ENCODE measurements at regions not wholly inside any gene's neighbourhood (a gene's known extent, or its start where the extent isn't known, plus 50 kb on each side); places are given as distances from the start of the nearest gene placed in this dataset.
A peak's percentile ranks its signal among the peaks of the same experiment; 100 is the strongest.

DNA sequence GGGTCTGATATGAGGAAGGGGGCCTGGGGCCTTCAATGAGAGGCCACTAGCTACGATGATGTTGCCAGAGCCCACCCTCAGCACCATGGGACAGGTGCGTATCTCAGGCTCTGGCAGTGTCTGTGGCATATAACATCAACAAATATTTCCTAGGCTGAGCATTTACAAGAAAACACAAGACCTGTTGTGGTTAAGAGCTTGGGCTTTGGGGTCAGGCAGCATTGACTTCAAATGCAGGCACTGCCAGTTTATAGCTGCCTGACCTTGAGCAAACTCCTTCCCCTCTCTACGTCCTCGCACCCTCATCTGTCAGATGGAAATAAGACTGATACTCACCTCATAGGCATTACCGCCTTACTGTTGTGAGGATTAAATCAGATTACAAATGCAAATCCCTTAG lies 156.0 kb downstream of the KATNAL1 start:
- no peaks in the 10 kb centered on the region for H3K9me3 ChIP-seq (replicated peaks)
- H3K36me3 ChIP-seq: no peaks in the 10 kb centered on the region
- no peak overlapping the region for H3K27ac ChIP-seq
- no peaks in the 10 kb centered on the region for H3K27me3 ChIP-seq (replicated peaks)
- H3K4me1 ChIP-seq (replicated peaks): peaks cover 19% of the 10 kb centered on the region
- DNase-seq (ENCODE audit: low read depth in 1 of 2, low spot score in 2 of 2): no peak
- H3K4me3 ChIP-seq: no peak overlapping the region

DNA sequence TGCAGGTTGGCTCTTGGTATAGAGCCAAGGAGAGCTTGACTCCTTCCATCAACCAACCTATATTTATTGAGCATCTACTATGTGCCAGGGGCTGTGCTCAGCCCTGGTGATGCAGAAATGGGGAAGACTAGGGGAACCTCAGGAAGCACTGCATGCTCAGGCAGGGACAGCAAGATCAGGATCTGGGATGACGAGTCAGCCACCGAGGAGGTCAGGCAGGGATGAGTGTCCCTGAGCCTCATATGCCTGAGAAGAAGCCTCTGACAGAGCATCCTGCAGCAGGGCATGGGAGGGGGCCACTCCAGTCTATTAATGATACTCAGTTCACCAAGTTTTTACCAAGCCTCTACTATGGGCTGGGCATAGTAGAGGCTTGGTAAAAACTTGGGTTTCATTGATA lies 158.1 kb downstream of the KATNAL1 start:
- Histone ChIP-seq H3K36me3 (no peaks in the 10 kb centered on the region), H3K4me3 (no peak overlapping the region), H3K9me3 (replicated peaks) (0 out of 2 replicates have a peak, but pooled peaks cover 1% of the 10 kb centered on the region), H3K27ac (no peak overlapping the region), H3K4me1 (replicated peaks) (peaks cover 10% of the 10 kb centered on the region), H3K27me3 (replicated peaks) (no peaks in the 10 kb centered on the region)
- no peak for DNase-seq (ENCODE audit: low read depth in 1 of 2, low spot score in 2 of 2)

DNA sequence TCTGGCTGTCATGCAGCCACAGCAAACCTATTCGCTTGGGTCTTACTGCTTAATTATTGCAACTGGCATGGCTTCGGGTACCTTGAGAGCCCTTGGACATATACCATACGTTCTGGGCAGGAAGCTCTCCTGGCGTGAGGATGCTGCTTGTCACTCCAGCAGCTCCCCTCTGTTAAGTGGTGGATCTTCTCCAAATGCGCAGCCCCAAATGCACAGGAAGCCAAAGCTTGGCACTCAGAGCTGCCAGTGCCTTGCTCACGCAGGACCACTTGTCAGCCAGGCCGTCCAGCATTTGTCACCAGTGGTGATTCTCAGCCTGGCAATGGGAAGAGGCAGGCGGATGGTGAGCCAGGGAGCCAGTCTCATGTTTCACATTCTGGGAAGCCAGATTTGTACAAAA lies 158.6 kb downstream of the KATNAL1 start:
- H3K4me1 ChIP-seq (replicated peaks): peaks cover 10% of the 10 kb centered on the region
- DNase-seq (ENCODE audit: low read depth in 1 of 2, low spot score in 2 of 2): no peak
- H3K36me3 ChIP-seq: no peaks in the 10 kb centered on the region
- no peaks in the 10 kb centered on the region for H3K27me3 ChIP-seq (replicated peaks)
- H3K9me3 ChIP-seq (replicated peaks): 0 out of 2 replicates have a peak, but pooled peaks cover 2% of the 10 kb centered on the region
- no peak overlapping the region for H3K4me3 ChIP-seq
- no peak overlapping the region for H3K27ac ChIP-seq

DNA sequence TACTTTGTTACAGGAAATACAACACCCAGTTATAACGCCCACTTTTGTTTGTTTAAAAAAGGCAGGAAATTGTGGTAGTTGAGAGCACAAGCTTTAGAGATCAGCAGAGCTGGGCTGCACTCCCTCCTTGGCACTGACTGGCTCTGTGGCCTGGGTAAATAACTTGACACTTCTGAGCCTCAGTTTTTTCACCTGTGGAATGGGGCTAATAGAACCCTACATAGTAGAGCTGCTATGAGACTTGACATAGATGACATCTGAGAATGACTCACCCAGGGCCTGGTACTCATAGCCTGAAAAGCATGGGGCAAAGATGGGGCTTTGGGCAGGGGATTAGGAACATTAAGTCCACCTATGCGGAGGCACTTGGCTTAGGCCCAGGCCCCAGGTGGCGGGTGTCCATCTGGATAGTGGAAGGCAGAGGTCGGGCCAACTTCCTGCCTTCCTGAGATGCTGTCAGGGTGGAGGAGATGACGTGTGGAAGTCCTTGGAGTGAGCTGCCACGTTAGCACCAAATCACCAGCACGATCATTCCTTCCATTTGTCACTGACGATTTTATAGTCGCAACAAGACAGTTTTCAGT lies 159.1 kb downstream of the KATNAL1 start:
- no peak for DNase-seq (ENCODE audit: low read depth in 1 of 2, low spot score in 2 of 2)
- H3K27ac ChIP-seq: no peak overlapping the region
- no peak overlapping the region for H3K4me3 ChIP-seq
- 0 out of 2 replicates have a peak, but pooled peaks cover 2% of the 10 kb centered on the region for H3K9me3 ChIP-seq (replicated peaks)
- no peaks in the 10 kb centered on the region for H3K36me3 ChIP-seq
- H3K4me1 ChIP-seq (replicated peaks): peaks cover 13% of the 10 kb centered on the region
- no peaks in the 10 kb centered on the region for H3K27me3 ChIP-seq (replicated peaks)

DNA sequence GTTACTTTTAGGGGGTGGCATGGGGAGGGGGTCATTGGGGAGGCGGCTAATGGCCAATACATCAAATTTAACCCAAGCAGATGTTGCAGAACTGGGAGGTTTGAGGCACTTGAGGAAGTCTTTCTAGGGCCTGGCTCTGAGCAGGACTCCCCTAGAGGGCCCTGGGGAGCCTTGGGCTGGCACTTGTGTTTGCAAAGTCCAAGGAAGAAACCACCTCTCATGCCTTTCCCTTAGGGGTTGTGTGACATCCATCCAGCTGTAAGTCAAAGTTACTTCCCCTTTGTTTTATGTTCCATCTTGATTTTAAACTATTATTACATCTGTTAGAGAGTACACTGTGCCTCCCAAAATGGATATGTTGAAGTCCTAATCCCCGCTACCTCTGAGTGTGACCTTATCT lies 159.9 kb downstream of the KATNAL1 start:
- DNase-seq (ENCODE audit: low read depth in 1 of 2, low spot score in 2 of 2): no peak
- H3K27me3 ChIP-seq (replicated peaks): no peaks in the 10 kb centered on the region
- H3K9me3 ChIP-seq (replicated peaks): 0 out of 2 replicates have a peak, but pooled peaks cover 2% of the 10 kb centered on the region
- H3K36me3 ChIP-seq: no peaks in the 10 kb centered on the region
- H3K4me1 ChIP-seq (replicated peaks): peaks cover 22% of the 10 kb centered on the region
- H3K4me3 ChIP-seq: no peak overlapping the region
- no peak overlapping the region for H3K27ac ChIP-seq

DNA sequence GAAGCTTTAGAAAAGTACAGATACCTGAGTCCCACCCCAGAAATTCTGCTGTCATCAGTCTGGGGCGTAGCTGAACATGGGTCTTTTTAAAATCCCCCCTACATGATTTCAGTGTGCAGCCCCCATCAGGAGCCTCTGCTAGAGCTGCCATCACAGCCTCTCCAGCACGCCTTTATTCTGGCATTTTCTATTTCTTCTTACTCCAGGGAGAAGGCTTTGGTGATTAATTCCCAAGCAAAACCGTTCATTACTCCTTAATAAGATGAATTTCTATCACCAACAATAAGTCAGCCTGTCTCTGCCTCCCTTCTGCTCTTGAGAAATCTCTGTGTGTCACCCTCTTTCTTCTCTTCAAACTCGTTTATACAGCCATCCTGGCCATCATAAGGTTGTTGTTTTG lies 160.3 kb downstream of the KATNAL1 start:
- H3K27me3 ChIP-seq (replicated peaks): no peaks in the 10 kb centered on the region
- DNase-seq (ENCODE audit: low read depth in 1 of 2, low spot score in 2 of 2): no peak
- no peak overlapping the region for H3K27ac ChIP-seq
- H3K4me1 ChIP-seq (replicated peaks): peaks cover 26% of the 10 kb centered on the region
- H3K36me3 ChIP-seq: no peaks in the 10 kb centered on the region
- H3K4me3 ChIP-seq: no peak overlapping the region
- H3K9me3 ChIP-seq (replicated peaks): 0 out of 2 replicates have a peak, but pooled peaks cover 2% of the 10 kb centered on the region

DNA sequence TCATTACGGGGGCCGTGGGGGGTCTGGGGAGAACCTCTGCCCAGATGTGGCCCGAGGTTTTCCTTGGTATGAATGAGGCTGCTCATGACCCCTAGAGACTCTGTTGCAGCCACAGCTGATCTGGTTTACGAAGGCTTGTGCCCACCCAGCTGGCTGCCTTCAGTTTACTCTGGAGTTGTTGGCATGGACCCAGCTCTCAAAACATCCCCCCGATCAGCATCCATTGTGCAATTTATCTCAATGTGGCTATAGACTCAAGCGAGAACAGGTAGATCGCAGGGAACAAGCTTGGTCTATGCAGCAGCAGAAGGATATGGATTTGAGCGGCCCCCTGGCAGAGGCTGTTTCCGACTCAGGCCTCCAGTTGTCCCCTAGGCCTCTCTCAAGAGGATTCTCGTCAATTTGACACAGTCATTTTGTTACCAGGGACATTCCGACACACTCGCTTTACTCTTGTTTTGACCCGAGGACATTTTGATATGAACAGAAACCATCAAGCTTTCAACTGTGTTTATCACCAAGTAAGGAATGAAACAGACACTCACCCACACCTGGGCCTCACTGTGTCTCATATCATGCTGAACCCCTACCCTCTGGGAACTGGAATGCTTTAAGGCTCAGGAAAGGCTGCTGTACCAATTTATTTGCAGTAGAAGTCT lies 161.5 kb downstream of the KATNAL1 start:
- Histone ChIP-seq H3K27ac (no peak overlapping the region), H3K4me3 (no peak overlapping the region), H3K9me3 (replicated peaks) (0 out of 2 replicates have a peak, but pooled peaks cover 2% of the 10 kb centered on the region), H3K27me3 (replicated peaks) (no peaks in the 10 kb centered on the region), H3K36me3 (no peaks in the 10 kb centered on the region), H3K4me1 (replicated peaks) (peaks cover 31% of the 10 kb centered on the region)
- DNase-seq (ENCODE audit: low read depth in 1 of 2, low spot score in 2 of 2): no peak

DNA sequence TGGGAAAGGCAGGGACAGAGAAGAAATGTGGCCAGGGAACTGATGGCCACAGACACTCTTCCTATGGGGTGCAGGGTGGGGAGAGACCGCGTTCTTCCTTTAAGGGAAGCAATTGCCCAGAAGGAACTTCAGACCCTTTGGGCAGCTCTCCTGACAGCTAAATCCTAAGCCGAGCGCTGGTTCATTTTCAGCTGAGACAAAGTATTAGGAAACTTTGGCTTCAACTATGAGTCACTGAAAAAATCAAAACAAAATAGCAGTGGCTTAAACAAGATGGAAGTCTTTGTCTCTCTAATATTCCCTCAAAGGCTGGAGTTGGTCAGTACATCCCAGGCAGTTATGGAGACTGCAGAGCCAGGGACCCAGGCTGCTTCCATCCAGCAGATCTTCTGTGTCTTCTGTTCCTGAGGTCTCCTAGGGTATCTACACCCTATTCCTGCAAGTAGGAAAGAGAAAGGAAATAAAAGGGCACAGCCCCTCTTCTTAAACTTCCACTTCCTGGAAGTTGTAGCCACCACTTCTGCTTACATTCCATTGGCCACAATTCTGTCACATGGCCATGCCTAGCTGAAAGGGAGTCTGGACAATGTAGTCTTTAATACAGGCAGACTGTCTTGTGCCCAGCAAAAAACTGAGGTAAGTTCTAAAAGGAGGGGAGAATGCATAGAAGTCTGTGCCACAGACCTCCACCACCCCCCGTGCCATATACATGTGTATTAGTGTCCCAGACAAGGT lies 163.5 kb downstream of the KATNAL1 start:
- H3K9me3 ChIP-seq (replicated peaks): 0 out of 2 replicates have a peak, but pooled peaks cover 2% of the 10 kb centered on the region
- H3K4me3 ChIP-seq: no peak overlapping the region
- peak in 1 of 2 experiments; percentile 34 for DNase-seq (ENCODE audit: low read depth in 1 of 2, low spot score in 2 of 2)

DNA sequence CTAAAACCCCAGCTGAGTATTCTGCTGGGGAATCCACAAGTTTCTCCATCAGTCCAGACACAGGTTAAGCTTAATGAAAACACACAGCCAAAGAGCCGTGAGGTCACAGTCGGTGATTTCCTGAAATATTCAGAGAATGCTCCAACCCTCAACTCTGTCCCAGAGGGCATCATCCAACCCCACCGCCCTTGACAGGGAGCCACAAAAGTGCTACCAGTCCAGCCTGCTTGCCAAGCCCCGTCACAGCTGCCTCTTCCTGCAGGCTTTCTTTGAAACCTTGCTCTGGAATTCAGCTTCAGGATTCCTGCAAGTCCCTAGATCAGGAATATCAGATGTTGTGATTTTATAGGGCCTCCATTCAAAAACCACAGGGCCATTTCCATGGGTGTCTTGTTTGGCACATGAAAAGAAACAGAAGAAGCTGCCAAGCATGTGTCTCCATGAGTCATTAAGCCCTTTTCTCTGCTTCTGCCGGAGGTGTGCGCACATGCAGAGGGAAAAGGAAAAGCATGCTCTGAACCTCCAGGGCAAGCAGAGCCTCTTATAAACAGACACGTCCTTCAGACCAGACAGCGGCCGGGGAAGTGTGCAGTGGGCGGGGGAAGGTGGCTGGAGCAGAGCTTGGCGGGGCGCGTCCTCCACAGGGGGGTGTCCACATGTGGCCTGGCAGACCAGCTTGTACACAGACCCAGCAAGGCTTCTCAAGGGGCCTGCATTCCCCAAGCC lies 164.7 kb downstream of the KATNAL1 start:
- 0 out of 2 replicates have a peak, but pooled peaks cover 2% of the 10 kb centered on the region for H3K9me3 ChIP-seq (replicated peaks)
- peaks cover 40% of the 10 kb centered on the region for H3K4me1 ChIP-seq (replicated peaks)
- no peaks in the 10 kb centered on the region for H3K27me3 ChIP-seq (replicated peaks)
- H3K36me3 ChIP-seq: no peaks in the 10 kb centered on the region
- H3K4me3 ChIP-seq: no peak overlapping the region
- H3K27ac ChIP-seq: peak overlapping the region; percentile 67
- DNase-seq (ENCODE audit: low read depth in 1 of 2, low spot score in 2 of 2): peak; percentile 86 to 89

More for the DNA sequence above, 163.5 kb downstream of the KATNAL1 start:
- Histone ChIP-seq H3K27ac (peak overlapping the region; percentile 67), H3K4me1 (replicated peaks) (peaks cover 31% of the 10 kb centered on the region), H3K27me3 (replicated peaks) (no peaks in the 10 kb centered on the region), H3K36me3 (no peaks in the 10 kb centered on the region)

DNA sequence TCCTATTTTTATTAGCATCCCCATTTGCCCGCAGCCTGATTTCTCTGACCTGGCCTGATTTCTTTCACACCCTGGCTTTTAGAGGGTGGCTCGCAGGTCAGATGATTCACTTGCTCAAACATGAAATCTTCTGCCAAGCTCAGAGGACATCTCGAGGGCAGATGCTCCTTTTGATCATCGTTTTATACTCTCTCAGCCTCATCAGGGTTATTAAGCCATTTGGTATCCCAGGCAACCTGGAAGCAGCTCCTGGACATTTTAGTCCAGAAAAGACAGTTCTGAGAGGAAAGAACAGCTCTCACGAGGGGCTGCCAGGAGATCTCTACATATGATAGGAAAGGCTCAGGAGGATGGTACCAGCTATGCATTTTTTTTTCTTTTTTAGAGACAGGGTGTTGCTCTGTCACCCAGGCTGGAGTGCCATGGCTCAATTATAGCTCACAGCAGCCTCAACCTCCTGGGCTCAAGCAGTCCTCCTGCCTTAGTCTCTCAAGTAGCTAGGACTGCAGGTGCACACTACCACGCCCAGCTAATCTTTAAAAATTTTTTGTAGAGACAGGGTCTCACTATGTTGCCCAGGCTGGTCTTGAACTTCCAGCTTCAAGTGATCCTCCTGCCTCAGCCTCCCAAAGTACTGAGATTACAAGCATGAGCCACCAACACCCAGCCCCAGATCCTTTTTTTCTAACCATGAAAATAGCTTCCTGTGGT lies 165.4 kb downstream of the KATNAL1 start:
- Histone ChIP-seq H3K4me3 (no peak overlapping the region), H3K4me1 (replicated peaks) (peaks cover 43% of the 10 kb centered on the region), H3K36me3 (no peaks in the 10 kb centered on the region), H3K27me3 (replicated peaks) (no peaks in the 10 kb centered on the region), H3K27ac (peak overlapping the region; percentile 67), H3K9me3 (replicated peaks) (0 out of 2 replicates have a peak, but pooled peaks cover 2% of the 10 kb centered on the region)
- no peak for DNase-seq (ENCODE audit: low read depth in 1 of 2, low spot score in 2 of 2)

DNA sequence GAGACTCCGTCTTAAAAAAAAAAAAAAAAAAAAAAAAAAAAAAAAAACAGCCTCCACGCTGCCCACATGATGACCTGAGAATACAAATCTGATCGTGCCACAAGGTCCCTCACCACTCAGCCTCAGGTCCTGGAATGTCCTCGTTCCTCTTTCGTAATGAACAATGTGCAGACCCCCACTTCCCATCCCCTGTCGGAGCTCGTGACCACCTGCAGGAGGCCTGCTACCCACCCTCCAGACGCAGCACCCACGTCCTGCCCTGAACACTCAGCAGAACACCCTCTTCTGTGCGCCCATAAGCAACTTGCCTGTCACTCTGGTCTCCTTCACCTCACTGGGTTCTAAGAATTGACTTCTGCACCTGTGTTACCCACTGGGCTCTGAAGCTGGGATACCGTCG lies 166.4 kb downstream of the KATNAL1 start:
- H3K27ac ChIP-seq: no peak overlapping the region
- H3K4me1 ChIP-seq (replicated peaks): peaks cover 43% of the 10 kb centered on the region
- 0 out of 2 replicates have a peak, but pooled peaks cover 2% of the 10 kb centered on the region for H3K9me3 ChIP-seq (replicated peaks)
- no peak overlapping the region for H3K4me3 ChIP-seq
- H3K27me3 ChIP-seq (replicated peaks): no peaks in the 10 kb centered on the region
- DNase-seq (ENCODE audit: low read depth in 1 of 2, low spot score in 2 of 2): no peak
- no peaks in the 10 kb centered on the region for H3K36me3 ChIP-seq

DNA sequence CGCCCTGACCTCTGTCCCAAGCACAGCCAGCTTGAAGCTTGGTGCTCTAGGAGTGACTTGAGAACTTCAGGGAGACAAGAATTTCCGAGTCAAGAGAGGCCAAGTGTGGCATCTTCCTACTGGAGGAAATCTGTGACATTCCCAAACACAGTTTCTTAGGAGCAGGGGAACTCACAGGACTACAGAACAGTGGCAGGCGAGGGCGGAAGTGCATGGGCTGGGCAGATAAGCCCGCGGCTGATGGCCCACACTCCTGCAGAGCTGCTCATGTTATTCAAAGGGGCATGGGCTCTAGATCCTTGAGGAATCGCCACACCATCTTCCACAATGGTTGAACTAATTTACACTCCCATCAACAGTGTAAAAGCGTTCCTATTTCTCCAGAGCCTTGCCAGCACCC lies 168.8 kb downstream of the KATNAL1 start:
- DNase-seq (ENCODE audit: low read depth in 1 of 2, low spot score in 2 of 2): no peak
- H3K27ac ChIP-seq: no peak overlapping the region
- peaks cover 41% of the 10 kb centered on the region for H3K4me1 ChIP-seq (replicated peaks)
- no peak overlapping the region for H3K4me3 ChIP-seq
- no peaks in the 10 kb centered on the region for H3K9me3 ChIP-seq (replicated peaks)
- H3K27me3 ChIP-seq (replicated peaks): no peaks in the 10 kb centered on the region
- no peaks in the 10 kb centered on the region for H3K36me3 ChIP-seq

DNA sequence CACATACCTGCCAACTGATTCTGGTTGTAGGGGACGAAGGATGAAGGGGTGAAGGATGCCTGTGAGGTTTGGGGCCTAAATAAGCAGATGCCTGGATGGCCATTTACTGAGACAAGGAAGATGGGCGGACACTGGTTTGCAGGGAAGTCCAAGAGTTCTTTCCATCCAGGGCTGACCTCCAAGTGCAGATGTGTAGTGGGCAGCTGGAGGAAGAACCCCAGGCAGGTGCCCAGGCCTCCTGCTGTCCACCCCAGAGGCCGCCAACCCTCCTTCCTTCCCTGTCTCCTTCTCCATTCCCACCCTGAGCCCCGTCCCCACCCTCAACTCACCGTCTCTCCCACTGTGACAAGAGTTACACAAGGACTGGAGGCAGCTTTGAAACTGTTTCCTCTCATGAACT lies 171.5 kb downstream of the KATNAL1 start:
- no peak overlapping the region for H3K27ac ChIP-seq
- DNase-seq (ENCODE audit: low read depth in 1 of 2, low spot score in 2 of 2): no peak
- H3K27me3 ChIP-seq (replicated peaks): no peaks in the 10 kb centered on the region
- no peaks in the 10 kb centered on the region for H3K9me3 ChIP-seq (replicated peaks)
- no peak overlapping the region for H3K4me3 ChIP-seq
- no peaks in the 10 kb centered on the region for H3K36me3 ChIP-seq
- H3K4me1 ChIP-seq (replicated peaks): peaks cover 30% of the 10 kb centered on the region
